GM03348 (cell line): ENCODE measurements at regions not wholly inside any gene's neighbourhood (a gene's known extent, or its start where the extent isn't known, plus 50 kb on each side); places are given as distances from the start of the nearest gene placed in this dataset.
"Not testable (repeated sequence)": the region's sequence is repeated elsewhere in the genome, so short reads cannot be mapped to it uniquely, and the experiment has no call there.

Source experiments
- DNase-seq: peaks from one replicate; pipeline ENCODE4 v3.0.0; 2012; ENCODE audit warnings: low spot score

GRCh38 chr16:5761592-5761991 is 664.0 kb upstream of the EEF2KMT start:
- no peak for DNase-seq

GRCh38 chr16:5758281-5758680 is 660.7 kb upstream of the EEF2KMT start:
- DNase-seq, result no peak

GRCh38 chr16:5756969-5757368 is 659.4 kb upstream of the EEF2KMT start:
- no peak for DNase-seq

GRCh38 chr16:5753381-5753780 is 655.8 kb upstream of the EEF2KMT start:
- no peak for DNase-seq

- DNase-seq, result no peak
Measured at GRCh38 chr16:5751216-5751615, 653.6 kb upstream of the EEF2KMT start.

GRCh38 chr16:5750439-5750838 is 652.8 kb upstream of the EEF2KMT start:
- not testable (repeated sequence) for DNase-seq

GRCh38 chr16:5738586-5738985 is 641.0 kb upstream of the EEF2KMT start:
- no peak for DNase-seq

GRCh38 chr16:5736209-5736930 is 638.8 kb upstream of the EEF2KMT start:
- DNase-seq, result no peak

- no peak for DNase-seq
Measured at GRCh38 chr16:5735444-5735843, 637.8 kb upstream of the EEF2KMT start.

- no peak for DNase-seq
Measured at GRCh38 chr16:5730783-5731182, 633.2 kb upstream of the EEF2KMT start.

- DNase-seq, result no peak
Measured at GRCh38 chr16:5722116-5722619, 624.6 kb upstream of the EEF2KMT start.

GRCh38 chr16:5715155-5715554 is 617.6 kb upstream of the EEF2KMT start:
- DNase-seq, result no peak

GRCh38 chr16:5709889-5710288 is 612.3 kb upstream of the EEF2KMT start:
- no peak for DNase-seq

- no peak for DNase-seq
Measured at GRCh38 chr16:5706211-5706610, 608.6 kb upstream of the EEF2KMT start.

GRCh38 chr16:5704271-5704670 is 606.7 kb upstream of the EEF2KMT start:
- no peak for DNase-seq

- no peak for DNase-seq
Measured at GRCh38 chr16:5693426-5693825, 595.8 kb upstream of the EEF2KMT start.

GRCh38 chr16:5681966-5682365 is 584.4 kb upstream of the EEF2KMT start:
- DNase-seq, result no peak

- DNase-seq, result no peak
Measured at GRCh38 chr16:5678371-5678770, 580.8 kb upstream of the EEF2KMT start.

- no peak for DNase-seq
Measured at GRCh38 chr16:5671421-5671820, 573.8 kb upstream of the EEF2KMT start.

GRCh38 chr16:5670198-5670597 is 572.6 kb upstream of the EEF2KMT start:
- no peak for DNase-seq

- DNase-seq, result no peak
Measured at GRCh38 chr16:5668553-5668952, 571.0 kb upstream of the EEF2KMT start.

GRCh38 chr16:5665834-5666233 is 568.2 kb upstream of the EEF2KMT start:
- DNase-seq, result no peak

GRCh38 chr16:5653789-5654188 is 556.2 kb upstream of the EEF2KMT start:
- no peak for DNase-seq

GRCh38 chr16:5653041-5653440 is 555.4 kb upstream of the EEF2KMT start:
- no peak for DNase-seq
